HPDE6-E6E7 (cell line): ENCODE measurements at regions not wholly inside any gene's neighbourhood (a gene's known extent, or its start where the extent isn't known, plus 50 kb on each side); places are given as distances from the start of the nearest gene placed in this dataset.
"Not testable (repeated sequence)": the region's sequence is repeated elsewhere in the genome, so short reads cannot be mapped to it uniquely, and the experiment has no call there.

ENCODE experiments used
- DNase-seq: peaks from one replicate; pipeline ENCODE4 v3.0.0; 2011; ENCODE audit warnings: missing footprints; ENCODE audit errors: extremely low spot score

DNA sequence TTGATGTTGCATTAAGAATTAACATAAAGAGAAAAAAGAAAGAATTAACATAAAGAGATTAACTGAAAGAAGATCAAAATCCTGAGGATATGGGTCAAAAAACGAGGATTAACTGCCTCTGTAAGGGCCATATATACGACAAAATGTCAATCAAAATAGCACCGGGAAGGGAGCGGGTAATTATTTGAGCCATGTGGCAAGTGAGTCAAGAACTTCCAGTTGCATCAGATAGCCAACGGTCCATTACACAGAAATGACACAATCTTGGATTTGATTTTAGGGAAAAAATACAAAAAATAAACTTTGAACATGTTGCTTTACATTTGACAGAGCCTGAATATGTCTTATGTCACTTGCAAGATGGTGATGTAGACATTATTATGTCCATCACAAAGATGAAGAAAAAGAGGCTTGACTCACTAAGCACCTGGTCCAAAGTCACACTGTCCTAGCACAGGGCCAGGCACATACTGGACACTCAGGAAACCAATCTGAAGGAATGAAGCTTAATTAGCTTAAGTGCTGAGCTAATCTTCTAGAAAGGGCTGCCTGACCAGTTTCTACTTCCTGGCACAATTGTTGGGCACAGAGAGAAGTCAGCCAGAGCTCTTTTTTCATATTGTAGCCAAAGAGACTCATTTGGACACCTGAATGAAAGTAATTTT, 273.2 kb upstream of the PAPPA start:
- DNase-seq = no peak

DNA sequence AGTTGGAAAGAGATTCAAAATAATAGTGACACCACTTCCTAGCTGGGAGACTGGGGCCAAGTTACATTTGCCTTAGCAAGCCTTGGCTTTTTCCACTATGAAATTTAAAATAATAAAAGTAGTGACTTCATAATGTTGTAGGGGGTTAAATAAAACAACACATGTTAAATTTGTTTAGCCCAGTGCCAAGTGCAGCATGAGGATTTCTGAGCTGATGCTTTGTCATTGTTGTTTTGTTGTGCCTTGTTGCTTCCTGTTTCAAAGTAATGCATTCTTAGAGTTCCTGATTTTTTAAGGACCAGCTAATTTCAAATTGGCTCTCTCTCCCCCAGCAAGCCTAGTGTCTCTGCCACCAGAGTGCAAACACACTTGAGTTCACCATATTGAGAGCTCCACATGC, 270.7 kb upstream of the PAPPA start:
- DNase-seq = no peak

DNA sequence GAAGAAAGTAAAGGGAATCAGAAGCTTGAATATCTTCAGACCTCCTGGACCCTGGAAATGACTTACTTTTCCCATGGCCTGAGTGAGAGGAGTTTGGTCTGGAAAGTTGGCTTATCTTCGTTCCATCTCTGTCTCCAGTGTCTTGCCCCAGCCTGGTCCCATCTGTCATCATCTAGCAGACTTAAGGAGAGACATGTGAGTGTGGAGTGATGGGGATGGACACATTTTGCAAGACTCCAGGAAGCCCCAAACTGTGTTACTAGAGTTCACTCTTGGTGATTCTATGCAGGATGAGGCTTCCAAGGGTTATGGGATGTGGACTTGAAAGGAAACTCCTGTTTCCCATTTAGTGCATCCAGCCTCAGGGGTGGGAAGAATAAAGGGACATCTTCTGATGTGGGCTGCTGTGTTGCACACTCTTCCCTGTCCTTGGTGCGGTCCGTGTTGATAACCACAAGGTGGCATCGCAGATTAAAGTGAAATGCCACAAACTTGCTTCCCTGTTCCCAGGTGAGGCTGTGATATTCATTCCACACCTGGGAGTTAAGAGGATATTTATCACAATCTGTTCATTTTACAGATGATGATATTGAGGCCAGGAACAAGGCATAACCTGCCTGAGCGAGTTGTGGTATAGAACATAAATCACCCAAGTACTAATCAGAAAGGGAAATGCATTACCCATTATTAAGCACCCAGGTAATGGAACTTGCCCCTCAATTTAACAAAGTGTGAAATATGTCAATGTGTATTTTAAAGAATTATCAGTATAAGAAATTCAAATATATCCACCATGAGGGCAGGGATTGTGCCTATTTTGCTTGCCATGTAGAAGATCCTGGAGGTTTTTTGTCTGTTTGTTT, 269.9 kb upstream of the PAPPA start:
- peak; percentile 79 for DNase-seq

- no peak for DNase-seq
These were observed 268.7 kb upstream of the PAPPA start for GRCh38 chr9:115884846-115885245.

DNA sequence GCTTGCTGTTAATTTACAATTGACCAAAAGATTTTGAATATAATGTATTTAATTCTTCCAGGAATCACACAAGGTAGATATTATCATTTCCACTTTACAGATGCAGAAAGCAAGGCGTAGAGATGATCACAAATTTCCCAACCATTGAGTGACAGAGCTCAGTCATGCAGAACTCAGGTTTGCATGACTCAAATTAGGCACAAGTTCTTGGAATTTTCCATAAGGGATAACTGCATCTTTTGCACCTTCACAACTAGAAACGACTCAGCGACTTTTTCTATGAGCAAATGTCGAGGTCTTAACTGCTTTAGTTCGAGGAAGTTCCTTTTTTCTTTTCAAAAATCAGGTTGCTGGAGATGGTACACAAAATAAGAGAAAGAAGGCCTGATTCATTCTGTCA, 265.5 kb upstream of the PAPPA start:
- no peak for DNase-seq

DNA sequence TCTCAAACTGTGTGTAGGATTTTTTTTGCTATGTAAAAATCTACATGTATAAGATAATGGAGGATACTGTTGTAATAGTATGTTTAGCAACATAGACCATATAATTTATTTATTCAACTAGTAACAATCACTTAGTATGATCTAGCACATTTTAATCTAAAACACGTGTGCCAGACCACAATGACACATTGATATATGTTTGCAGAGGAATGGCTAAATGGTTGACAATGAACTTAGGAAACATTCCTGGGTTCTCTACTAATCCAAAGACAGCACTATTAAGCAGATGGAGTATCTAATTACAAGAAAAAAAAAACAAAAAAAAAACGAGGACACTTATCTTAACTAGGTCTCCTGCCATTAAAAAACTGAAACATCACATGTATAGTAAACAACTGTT, 261.7 kb upstream of the PAPPA start:
- no peak for DNase-seq

GRCh38 chr9:115898478-115898877, 255.1 kb upstream of the PAPPA start:
- not testable (repeated sequence) for DNase-seq

GRCh38 chr9:115900698-115901097, 252.9 kb upstream of the PAPPA start:
- DNase-seq = no peak

DNA sequence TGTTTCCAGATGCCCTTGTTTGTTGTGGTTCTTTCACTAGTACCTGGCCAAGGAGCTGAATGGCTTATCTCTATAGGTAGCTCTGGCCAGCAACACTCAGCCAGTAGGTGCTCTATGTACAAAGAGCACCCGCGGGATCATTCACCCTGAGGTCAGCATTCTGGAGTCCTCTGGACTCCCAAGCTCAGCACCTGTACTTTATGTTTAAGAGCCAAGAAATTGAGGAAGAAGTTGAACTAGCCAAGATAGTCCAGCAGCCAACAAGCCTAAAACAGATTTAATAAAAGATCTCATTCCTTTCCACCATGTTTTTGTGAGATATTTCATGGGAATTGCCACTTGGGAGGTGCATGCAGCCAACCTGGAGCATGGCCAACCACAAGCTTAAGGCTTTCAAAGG, 242.6 kb upstream of the PAPPA start:
- no peak for DNase-seq

GRCh38 chr9:115912086-115912485, 241.5 kb upstream of the PAPPA start:
- DNase-seq = no peak

DNA sequence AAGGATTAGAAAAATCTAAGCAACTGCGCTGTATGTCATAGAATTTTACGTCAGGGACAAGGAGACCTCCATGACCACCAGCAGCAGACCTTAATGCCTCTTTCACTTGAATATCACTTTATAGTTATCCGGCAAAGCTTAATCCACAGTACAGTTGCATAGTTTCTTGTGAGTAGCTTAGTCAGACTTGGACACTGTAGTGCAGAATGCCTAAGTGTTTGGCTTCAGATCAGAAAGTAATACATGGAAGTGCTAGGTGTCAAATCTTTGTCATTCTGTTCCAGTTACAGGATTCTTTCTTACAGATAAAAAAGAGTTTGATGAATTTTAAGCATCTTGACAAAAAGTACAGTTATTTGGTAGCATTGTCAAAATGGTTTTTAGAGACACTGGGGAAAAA, 239.9 kb upstream of the PAPPA start:
- DNase-seq = no peak

DNA sequence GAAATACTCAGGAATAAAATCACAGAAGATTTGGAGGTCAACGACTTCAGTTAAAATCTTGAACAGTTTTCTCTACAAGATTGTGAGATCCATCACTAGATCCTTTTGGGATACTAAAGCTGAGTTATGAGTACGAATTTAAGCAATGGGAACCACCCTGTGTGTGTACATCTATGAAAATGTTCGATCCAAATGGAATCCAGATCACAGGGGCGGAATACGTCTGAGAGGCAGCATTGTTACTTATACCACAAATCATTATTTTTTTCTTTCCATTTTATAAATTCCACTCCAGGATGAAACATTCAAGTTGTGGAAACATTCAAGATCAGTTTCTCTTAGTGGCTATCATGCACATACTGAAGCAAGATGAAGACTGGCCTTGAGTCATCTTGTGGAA, 239.3 kb upstream of the PAPPA start:
- no peak for DNase-seq

- no peak for DNase-seq
These were observed 232.3 kb upstream of the PAPPA start for GRCh38 chr9:115921301-115921700.

DNA sequence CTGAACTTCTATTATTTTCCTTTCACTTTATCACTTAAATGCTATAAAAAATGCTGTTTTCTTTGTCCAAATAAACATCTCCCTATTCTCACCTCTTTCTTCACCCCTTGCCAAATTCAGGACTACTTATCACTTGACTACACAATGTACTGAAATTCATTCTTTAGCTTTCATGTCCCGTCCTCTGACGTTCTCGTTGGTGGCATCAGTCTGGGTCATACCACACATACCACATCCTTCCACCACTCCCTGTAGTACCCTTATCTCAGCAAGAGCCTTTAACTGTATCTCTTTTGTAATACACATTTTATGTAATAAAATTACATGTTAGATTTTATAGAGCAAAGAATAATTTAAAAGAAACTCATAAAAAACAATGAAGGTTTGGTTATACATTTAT, 231.1 kb upstream of the PAPPA start:
- no peak for DNase-seq

DNA sequence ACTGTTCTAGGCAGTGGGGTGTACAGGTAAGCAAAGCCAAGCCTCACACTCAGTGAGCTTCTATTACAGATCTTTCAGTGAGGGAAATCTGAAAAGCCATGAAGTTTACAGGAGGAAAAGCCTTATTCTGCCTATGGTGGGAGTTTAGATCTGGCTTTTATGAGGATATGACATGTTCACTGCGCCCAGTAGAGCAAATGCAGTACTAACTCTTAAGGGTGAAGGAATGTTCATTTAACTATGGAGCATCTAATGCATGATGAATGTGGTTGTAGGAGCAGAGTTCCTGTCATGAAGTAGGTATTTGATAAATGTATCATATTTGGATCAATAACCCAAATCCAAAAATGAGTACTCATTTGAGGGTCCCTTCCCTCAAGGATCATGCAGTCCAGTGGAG, 230.2 kb upstream of the PAPPA start:
- DNase-seq = no peak

- DNase-seq = no peak
These were observed 229.5 kb upstream of the PAPPA start for GRCh38 chr9:115923903-115924668.

DNA sequence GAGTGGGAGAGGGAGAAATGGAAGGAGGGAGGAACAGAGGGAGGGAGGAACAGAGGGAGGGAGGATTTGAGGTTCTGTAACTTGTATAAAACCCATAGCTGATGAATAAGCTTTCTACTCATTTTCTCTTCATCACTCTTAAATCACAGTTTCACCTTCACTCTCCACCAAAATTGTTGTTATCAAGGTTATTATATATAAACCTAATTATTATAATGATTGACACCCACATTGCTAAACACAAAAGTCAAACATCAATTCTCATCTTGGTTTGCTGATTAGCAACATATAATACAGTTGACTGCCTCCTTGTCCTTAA, 229.0 kb upstream of the PAPPA start:
- no peak for DNase-seq

- DNase-seq = no peak
These were observed 228.2 kb upstream of the PAPPA start for GRCh38 chr9:115925424-115925823.

- no peak for DNase-seq
These were observed 223.1 kb upstream of the PAPPA start for GRCh38 chr9:115930472-115930871.

DNA sequence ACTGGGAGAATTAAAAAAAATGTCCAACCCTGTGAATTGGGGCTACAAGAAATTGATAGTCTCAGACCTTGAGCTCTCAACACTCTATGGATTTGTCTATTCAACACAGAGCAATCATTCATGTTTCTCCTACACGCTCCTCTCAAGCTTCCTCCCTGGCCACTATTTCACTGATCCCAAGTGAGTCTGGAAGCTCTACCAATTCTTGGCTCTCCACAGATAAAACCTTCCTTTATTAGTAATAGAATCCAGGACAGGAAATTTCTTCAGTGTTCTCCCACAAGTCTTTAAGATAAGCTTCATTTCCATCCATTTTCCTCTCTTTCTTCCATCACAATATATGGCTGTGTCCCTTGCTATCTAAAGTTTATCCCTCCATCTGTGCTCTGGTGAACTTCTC, 215.1 kb upstream of the PAPPA start:
- no peak for DNase-seq

GRCh38 chr9:115939065-115939765, 214.4 kb upstream of the PAPPA start:
- no peak for DNase-seq
